HepG2 (cell line): ENCODE measurements at regions not wholly inside any gene's neighbourhood (a gene's known extent, or its start where the extent isn't known, plus 50 kb on each side); places are given as distances from the start of the nearest gene placed in this dataset.

ENCODE experiments used
- ATAC-seq: fragments of 200-7000 bp; cut with Tn5 transposase; 3 replicates; pipeline ENCODE4 v1.9.1; 2020; ENCODE audit warnings: mild to moderate bottlenecking, moderate library complexity
- BruUV-seq: library from RNA; stranded (reverse); fragments of 400-500 nt; replicated peaks from 2 replicates; lab custom pipeline; 2021; lab: Mats Ljungman, UMichigan
- CTCF ChIA-PET: fragments of 300-600 bp; formaldehyde crosslinking; extraction: SDS; loops from one replicate; lab custom pipeline; 2021; ENCODE audit warnings: low total read pairs, inconsistent platforms, low intra/inter-chr PET ratio; lab: Yijun Ruan, JAX
- POLR2A ChIA-PET: fragments of 350-600 bp; sonication (Branson Sonifier 250); formaldehyde crosslinking; loops from one replicate; lab custom pipeline; 2020; ENCODE audit warnings: antibody characterized with exemption, inconsistent platforms; lab: Yijun Ruan, JAX
- DNase-seq: peaks from one replicate; pipeline ENCODE4 v3.0.0-alpha.2; 2015; ENCODE audit warnings: low spot score
- FAIRE-seq: peaks from 3 replicates; lab custom pipeline; 2011; peaks lifted over from hg19 to GRCh38; lab: Jason Lieb, UNC
- H2AFZ ChIP-seq: one replicate; pipeline ENCODE4 v1.6.1; 2011; ENCODE audit warnings: low read length, inconsistent platforms
- H3K27ac ChIP-seq: fragments of 300-600 bp; 3 replicates; pipeline ENCODE4 v1.8.0; 2011; ENCODE audit warnings: mixed run types, mild to moderate bottlenecking, mixed read lengths, low read length, inconsistent platforms; ENCODE audit not compliant: insufficient read depth; ENCODE audit errors: extremely low read length
- H3K27me3 ChIP-seq, 2 experiments: fragments of 200-600 bp in 1 of 2; 2 replicates in 1 of 2; 3 replicates in 1 of 2; pipeline versions ENCODE4 v1.6.0 to v1.8.0; 2011; ENCODE audit warnings: low read length in 2 of 2, mild to moderate bottlenecking in 2 of 2, moderate library complexity in 2 of 2, inconsistent platforms in 1 of 2; ENCODE audit not compliant: insufficient read depth in 2 of 2, control insufficient read depth in 1 of 2
- H3K36me3 ChIP-seq, 2 experiments: fragments of 200-600 bp in 1 of 2; replicated peaks in 1 of 2; 2 replicates in 1 of 2; 3 replicates in 1 of 2; pipeline versions ENCODE4 v1.5.1 to v1.8.0; 2011; ENCODE audit warnings: low read length in 2 of 2, inconsistent platforms in 1 of 2; ENCODE audit not compliant: insufficient read depth in 2 of 2, control insufficient read depth in 1 of 2
- H3K4me1 ChIP-seq: 2 replicates; pipeline ENCODE4 v1.5.1; 2012; ENCODE audit warnings: low read length, inconsistent platforms; ENCODE audit not compliant: insufficient read depth
- H3K4me2 ChIP-seq: 2 replicates; pipeline ENCODE4 v1.6.0; 2011; ENCODE audit warnings: low read depth, low read length, inconsistent platforms
- H3K4me3 ChIP-seq, 3 experiments: fragments of 200-600 bp in 1 of 3; sonication (generic), shearing (Covaris generic) in 1 of 3; replicated peaks in 1 of 3; 2 replicates each; pipeline ENCODE4 v1.5.1; 2011 to 2016; ENCODE audit warnings: low read length in 3 of 3, inconsistent platforms in 2 of 3, low read depth in 2 of 3, mild to moderate bottlenecking in 2 of 3, control low read depth in 1 of 3, mixed read lengths in 1 of 3; ENCODE audit not compliant: insufficient read depth in 1 of 3
- H3K79me2 ChIP-seq: one replicate; pipeline ENCODE4 v1.6.1; 2011; ENCODE audit warnings: low read length, inconsistent platforms; ENCODE audit not compliant: insufficient read depth
- H3K9ac ChIP-seq: 2 replicates; pipeline ENCODE4 v1.6.0; 2011; ENCODE audit warnings: mild to moderate bottlenecking, low read depth, low read length, inconsistent platforms; ENCODE audit not compliant: insufficient read depth
- H3K9me3 ChIP-seq: 2 replicates; pipeline ENCODE4 v1.5.1; 2012; ENCODE audit warnings: mild to moderate bottlenecking, low read length
- H4K20me1 ChIP-seq: 2 replicates; pipeline ENCODE4 v1.6.0; 2011; ENCODE audit warnings: inconsistent platforms, mild to moderate bottlenecking, low read length, moderate library complexity; ENCODE audit not compliant: insufficient read depth
- ATF7 ChIP-seq, 2 experiments: fragments of 450-650 bp in 1 of 2; sonication (generic) in 1 of 2; formaldehyde crosslinking in 1 of 2; IDR thresholded peaks; 2 replicates each; pipeline versions ENCODE4 v1.4.0 to v1.6.1; 2016 to 2020; ENCODE audit warnings: antibody characterized with exemption in 1 of 2, mild to moderate bottlenecking in 1 of 2, missing genetic modification reagents in 1 of 2
- GPN1 ChIP-seq: sonication (generic); formaldehyde crosslinking; IDR thresholded peaks from 2 replicates; pipeline ENCODE4 v1.5.1; 2020; ENCODE audit warnings: missing genetic modification reagents, borderline replicate concordance
- HDAC6 ChIP-seq: fragments of 200-600 bp; sonication (generic); IDR thresholded peaks from 2 replicates; pipeline ENCODE4 v1.7.0; 2017; ENCODE audit warnings: mild to moderate bottlenecking, antibody characterized with exemption, low read length, low read depth
- KAT7 ChIP-seq: IDR thresholded peaks from 2 replicates; pipeline ENCODE4 v1.6.1; 2018; ENCODE audit warnings: borderline replicate concordance, missing compliant biosample characterization
- KLF11 ChIP-seq: IDR thresholded peaks from 2 replicates; pipeline ENCODE4 v1.6.1; 2016; ENCODE audit warnings: missing compliant biosample characterization
- MIER3 ChIP-seq: IDR thresholded peaks from 2 replicates; pipeline ENCODE4 v1.6.1; 2016; ENCODE audit warnings: missing compliant biosample characterization, borderline replicate concordance
- NFIB ChIP-seq: sonication (generic); formaldehyde crosslinking; IDR thresholded peaks from 2 replicates; pipeline ENCODE4 v1.9.0; 2021; ENCODE audit warnings: missing genetic modification reagents, mild to moderate bottlenecking, borderline replicate concordance
- RBM22 ChIP-seq: fragments of 200-400 bp; formaldehyde crosslinking; optimal IDR thresholded peaks from 2 replicates; pipeline ENCODE3; 2017; ENCODE audit warnings: mild to moderate bottlenecking, low read length, moderate library complexity
- SNRNP70 ChIP-seq: fragments of 200-400 bp; formaldehyde crosslinking; IDR thresholded peaks from 2 replicates; pipeline ENCODE4 v1.6.1; 2017; ENCODE audit warnings: mild to moderate bottlenecking, low read depth, low read length, moderate library complexity
- TP53 ChIP-seq: sonication (generic); formaldehyde crosslinking; conservative IDR thresholded peaks from 2 replicates; pipeline ENCODE4 v1.4.0; 2020; ENCODE audit warnings: missing genetic modification reagents
- ZNF205 ChIP-seq: IDR thresholded peaks from 2 replicates; pipeline ENCODE4 v1.6.1; 2018; ENCODE audit warnings: missing biosample characterization, missing genetic modification reagents
- ZNF276 ChIP-seq: sonication (generic); formaldehyde crosslinking; IDR thresholded peaks from 2 replicates; pipeline ENCODE4 v1.4.0; 2020; ENCODE audit warnings: mild to moderate bottlenecking, low read depth, missing genetic modification reagents
- ZNF280B ChIP-seq: sonication (generic); formaldehyde crosslinking; IDR thresholded peaks from 2 replicates; pipeline ENCODE4 v1.5.0; 2020; ENCODE audit warnings: missing genetic modification reagents, mild to moderate bottlenecking, borderline replicate concordance
- ZNF547 ChIP-seq: sonication (generic); formaldehyde crosslinking; IDR thresholded peaks from 2 replicates; pipeline ENCODE4 v1.5.1; 2020; ENCODE audit warnings: mild to moderate bottlenecking, missing genetic modification reagents
- ZNF549 ChIP-seq: sonication (generic); formaldehyde crosslinking; IDR thresholded peaks from 2 replicates; pipeline ENCODE4 v1.5.0; 2020; ENCODE audit warnings: missing genetic modification reagents
- ZNF891 ChIP-seq: sonication (generic); formaldehyde crosslinking; IDR thresholded peaks from 2 replicates; pipeline ENCODE4 v1.5.0; 2020; ENCODE audit warnings: mild to moderate bottlenecking, missing genetic modification reagents
- WGBS: methylation state at CpG from one replicate; pipeline ENCODE4 v1.1.6; 2017; ENCODE audit warnings: low lambda C conversion rate; 5-methylcytosine and 5-hydroxymethylcytosine counted together
- in situ Hi-C: cut with HindIII; loops from 2 replicates; pipeline ENCODE4 v1.10.0; 2017; ENCODE audit warnings: low pct_unique_long_range_greater_than_20kb; ENCODE audit not compliant: extremely low pct_ligation_motif_present
- intact Hi-C: fragments of 100-400 bp; cut with micrococcal nuclease; formaldehyde crosslinking; loops from one replicate; pipeline ENCODE4 v1.10.0; 2022; ENCODE audit not compliant: unreplicated experiment

GRCh38 chr5:172579403-172579990, 61.6 kb upstream of the NEURL1B start:
- no TSS peak for BruUV-seq
- 50% methylated on average over 2 of the region's 5 CpGs for WGBS
- ATAC-seq (no peak), FAIRE-seq (no peak), DNase-seq (no peak)
- TF ChIP-seq TP53 (CRISPR knock-in tag) (no peak), KLF11 (CRISPR knock-in tag) (no peak), KAT7 (CRISPR knock-in tag) (no peak), ZNF205 (CRISPR knock-in tag) (no peak), NFIB (CRISPR knock-in tag) (no peak), GPN1 (no peak), SNRNP70 (no peak), HDAC6 (no peak), ZNF549 (CRISPR knock-in tag) (no peak), ZNF280B (CRISPR knock-in tag) (no peak), ZNF891 (no peak), ZNF547 (no peak), ZNF276 (CRISPR knock-in tag) (no peak), RBM22 (no peak), MIER3 (no peak), ATF7 (IDR thresholded peaks at IDR 0.05) (no peak), ATF7 (CRISPR knock-in tag; IDR thresholded peaks at IDR 0.05) (no peak)
- Histone ChIP-seq H3K36me3 (no peaks in the 10 kb centered on the region), H3K9ac (no peak overlapping the region), H3K27me3 (peaks cover 6 to 40% of the 10 kb centered on the region in 2 experiments; a peak in 4 of 5 replicates), H3K4me1 (peaks cover 9% of the 10 kb centered on the region), H3K4me3 (no peak overlapping the region), H2AFZ (no peak overlapping the region), H3K79me2 (no peaks in the 10 kb centered on the region), H3K4me2 (no peak overlapping the region), H4K20me1 (no peaks in the 10 kb centered on the region), H3K27ac (no peak overlapping the region), H3K9me3 (no peaks in the 10 kb centered on the region)
- intact Hi-C loops, result no loop called here
- CTCF ChIA-PET, result no interaction called here
- POLR2A ChIA-PET, result no interaction called here
- in situ Hi-C loops, result no loop called here
